Central memory CD8-positive, alpha-beta T cell (primary cell): ENCODE measurements at regions not wholly inside any gene's neighbourhood (a gene's known extent, or its start where the extent isn't known, plus 50 kb on each side); places are given as distances from the start of the nearest gene placed in this dataset.
"Not testable (repeated sequence)": the region's sequence is repeated elsewhere in the genome, so short reads cannot be mapped to it uniquely, and the experiment has no call there.

Source experiments
- ATAC-seq: fragments of 150-1000 bp; cut with Tn5 transposase; replicated peaks from 2 replicates; pipeline ENCODE4 v1.10.0; 2022; ENCODE audit warnings: mild to moderate bottlenecking, moderate FRiP score, moderate number of reproducible peaks; ENCODE audit not compliant: poor library complexity, severe bottlenecking; ENCODE audit errors: extremely low read depth
- DNase-seq, 2 donors: peaks; one replicate each; pipeline ENCODE4 v3.0.0; 2021; ENCODE audit warnings: low spot score in 2 of 2
- H3K27ac Mint-ChIP-seq: one replicate; pipeline ENCODE4 v1.8.0; 2022; ENCODE audit warnings: low read depth, mild to moderate bottlenecking, moderate library complexity, mixed read lengths
- H3K27me3 Mint-ChIP-seq: one replicate; pipeline ENCODE4 v1.8.0; 2022; ENCODE audit warnings: mixed read lengths
- H3K36me3 Mint-ChIP-seq: one replicate; pipeline ENCODE4 v1.8.0; 2022; ENCODE audit warnings: mild to moderate bottlenecking, moderate library complexity, mixed read lengths; ENCODE audit not compliant: insufficient read depth
- H3K4me1 Mint-ChIP-seq: one replicate; pipeline ENCODE4 v1.8.0; 2022; ENCODE audit warnings: mixed read lengths
- H3K4me3 Mint-ChIP-seq: one replicate; pipeline ENCODE4 v1.8.0; 2022; ENCODE audit warnings: mild to moderate bottlenecking, moderate library complexity, mixed read lengths
- H3K9me3 Mint-ChIP-seq: one replicate; pipeline ENCODE4 v1.8.0; 2022; ENCODE audit warnings: mixed read lengths

DNA sequence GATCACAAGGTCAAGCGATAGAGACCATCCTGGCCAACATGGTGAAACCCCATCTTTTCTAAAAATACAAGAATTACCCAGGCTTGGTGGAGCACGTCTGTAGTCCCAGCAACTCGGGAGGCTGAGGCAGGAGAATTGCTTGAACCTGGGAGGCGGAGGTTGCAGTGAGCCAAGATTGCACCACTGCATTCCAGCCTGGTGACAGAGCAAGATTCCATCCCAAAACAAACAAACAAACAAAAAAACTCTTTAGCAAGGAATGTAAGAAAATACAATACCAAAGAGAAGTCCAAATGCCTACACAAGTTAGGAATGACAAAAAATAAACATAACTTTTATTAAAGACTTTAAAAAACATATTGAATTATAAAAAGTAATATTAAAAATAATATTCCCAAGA, 462.3 kb downstream of the C12orf50 start:
- not testable (repeated sequence) for ATAC-seq, H3K4me1 Mint-ChIP-seq, H3K9me3 Mint-ChIP-seq, DNase-seq, H3K27ac Mint-ChIP-seq, H3K27me3 Mint-ChIP-seq, H3K4me3 Mint-ChIP-seq, H3K36me3 Mint-ChIP-seq

GRCh38 chr12:87556985-87557384, 472.2 kb downstream of the C12orf50 start:
- Mint-ChIP-seq H3K27ac (no peak overlapping the region), H3K4me3 (no peak overlapping the region), H3K4me1 (no peaks in the 10 kb centered on the region)

DNA sequence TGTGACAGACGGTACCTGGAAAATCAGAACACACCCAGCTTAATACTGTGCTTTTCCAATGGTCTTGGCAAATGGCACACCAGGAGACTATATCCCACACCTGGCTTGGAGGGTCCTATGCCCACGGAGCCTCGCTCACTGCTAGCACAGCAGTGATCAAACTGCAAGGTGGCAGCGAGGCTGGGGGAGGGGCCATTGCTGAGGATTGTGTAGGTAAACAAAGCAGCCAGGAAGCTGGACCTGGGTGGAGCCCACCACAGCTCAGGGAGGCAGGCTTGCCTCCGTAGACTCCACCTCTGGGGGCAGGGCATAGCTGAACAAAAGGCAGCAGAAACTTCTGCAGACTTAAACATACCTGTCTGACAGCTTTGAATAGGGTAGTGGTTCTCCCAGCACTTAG, 498.0 kb downstream of the C12orf50 start:
- not testable (repeated sequence) for H3K4me1 Mint-ChIP-seq, H3K27me3 Mint-ChIP-seq, DNase-seq, H3K4me3 Mint-ChIP-seq, ATAC-seq, H3K27ac Mint-ChIP-seq, H3K36me3 Mint-ChIP-seq
- H3K9me3 Mint-ChIP-seq, result peaks cover 17% of the 10 kb centered on the region

More at GRCh38 chr12:87556985-87557384, 472.2 kb downstream of the C12orf50 start:
- DNase-seq, result no peak
- H3K36me3 Mint-ChIP-seq, result no peaks in the 10 kb centered on the region
- no peak for ATAC-seq
- H3K27me3 Mint-ChIP-seq, result no peaks in the 10 kb centered on the region
- H3K9me3 Mint-ChIP-seq, result peaks cover 21% of the 10 kb centered on the region

DNA sequence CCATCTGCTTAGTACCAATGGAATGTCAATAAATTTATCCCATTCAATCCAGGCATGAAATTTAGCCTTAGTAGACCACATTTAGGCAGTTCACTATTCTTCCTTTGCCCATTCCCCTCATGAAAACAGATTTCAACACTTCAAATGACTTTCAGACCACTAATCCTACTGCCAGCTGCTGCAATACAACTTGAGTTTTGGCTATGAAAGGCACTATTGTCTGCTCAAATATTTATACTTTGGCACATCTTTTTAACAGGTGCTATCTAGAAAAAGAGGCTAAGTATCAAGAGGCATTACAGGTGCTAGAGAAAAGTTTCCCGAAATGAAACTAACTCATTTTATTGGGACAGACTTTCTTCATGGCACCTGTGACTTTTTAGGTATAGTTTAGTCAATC, 499.8 kb downstream of the C12orf50 start:
- Mint-ChIP-seq H3K4me3 (no peak overlapping the region), H3K27ac (no peak overlapping the region), H3K4me1 (no peaks in the 10 kb centered on the region), H3K9me3 (peaks cover 17% of the 10 kb centered on the region), H3K27me3 (no peaks in the 10 kb centered on the region), H3K36me3 (peaks cover 2% of the 10 kb centered on the region)
- DNase-seq (no peak), ATAC-seq (no peak)

- ATAC-seq (no peak), DNase-seq (no peak)
- peaks cover 17% of the 10 kb centered on the region for H3K9me3 Mint-ChIP-seq
- no peaks in the 10 kb centered on the region for H3K36me3 Mint-ChIP-seq
- no peak overlapping the region for H3K4me3 Mint-ChIP-seq
- no peaks in the 10 kb centered on the region for H3K27me3 Mint-ChIP-seq
- no peaks in the 10 kb centered on the region for H3K4me1 Mint-ChIP-seq
- H3K27ac Mint-ChIP-seq, result no peak overlapping the region
These were observed 508.2 kb downstream of the C12orf50 start for GRCh38 chr12:87520968-87521367.

DNA sequence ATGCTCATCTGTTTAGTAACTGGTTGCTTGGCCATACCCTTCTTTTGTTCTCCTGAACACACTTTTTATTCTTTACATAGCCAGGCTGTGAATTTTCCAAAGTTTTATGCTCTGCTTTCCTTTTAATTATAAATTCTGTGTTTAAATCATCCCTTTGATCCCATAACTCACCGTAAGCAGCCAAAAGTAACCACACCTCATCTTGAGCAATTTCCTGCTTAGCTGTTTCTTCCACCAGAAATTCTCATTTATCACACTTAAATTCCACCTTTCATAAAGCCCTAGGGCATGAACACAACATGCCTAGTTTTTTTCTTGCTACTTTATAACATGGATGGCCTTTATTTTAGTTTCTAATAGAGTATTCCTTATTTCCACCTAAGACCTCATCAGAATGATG, 510.7 kb downstream of the C12orf50 start:
- DNase-seq (no peak), ATAC-seq (no peak)
- Mint-ChIP-seq H3K9me3 (peaks cover 17% of the 10 kb centered on the region), H3K36me3 (no peaks in the 10 kb centered on the region), H3K27me3 (no peaks in the 10 kb centered on the region), H3K4me1 (no peaks in the 10 kb centered on the region), H3K4me3 (no peak overlapping the region), H3K27ac (no peak overlapping the region)

DNA sequence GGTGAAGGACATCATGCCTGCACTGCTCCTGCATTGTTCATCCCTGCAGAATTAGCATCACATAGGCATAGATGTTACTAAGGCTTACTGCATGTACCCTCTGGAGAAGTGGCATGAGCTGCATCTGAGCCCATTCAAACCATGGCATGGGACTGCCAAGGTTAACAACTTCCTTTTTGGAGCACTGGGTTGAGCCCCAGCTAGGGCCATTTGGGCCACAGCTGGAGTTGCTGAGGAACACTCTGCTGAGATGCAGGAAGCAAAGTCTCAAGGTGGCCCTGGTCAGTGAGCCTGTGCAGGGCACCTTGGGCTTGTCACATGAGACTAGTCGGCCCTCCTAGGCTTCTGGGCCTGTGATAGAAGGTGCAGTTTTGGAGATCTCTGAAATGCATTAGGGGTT, 511.2 kb downstream of the C12orf50 start:
- ATAC-seq, result no peak
- Mint-ChIP-seq H3K36me3 (no peaks in the 10 kb centered on the region), H3K4me3 (no peak overlapping the region), H3K9me3 (peaks cover 14% of the 10 kb centered on the region), H3K4me1 (no peaks in the 10 kb centered on the region), H3K27ac (no peak overlapping the region), H3K27me3 (no peaks in the 10 kb centered on the region)
- DNase-seq, result no peak

DNA sequence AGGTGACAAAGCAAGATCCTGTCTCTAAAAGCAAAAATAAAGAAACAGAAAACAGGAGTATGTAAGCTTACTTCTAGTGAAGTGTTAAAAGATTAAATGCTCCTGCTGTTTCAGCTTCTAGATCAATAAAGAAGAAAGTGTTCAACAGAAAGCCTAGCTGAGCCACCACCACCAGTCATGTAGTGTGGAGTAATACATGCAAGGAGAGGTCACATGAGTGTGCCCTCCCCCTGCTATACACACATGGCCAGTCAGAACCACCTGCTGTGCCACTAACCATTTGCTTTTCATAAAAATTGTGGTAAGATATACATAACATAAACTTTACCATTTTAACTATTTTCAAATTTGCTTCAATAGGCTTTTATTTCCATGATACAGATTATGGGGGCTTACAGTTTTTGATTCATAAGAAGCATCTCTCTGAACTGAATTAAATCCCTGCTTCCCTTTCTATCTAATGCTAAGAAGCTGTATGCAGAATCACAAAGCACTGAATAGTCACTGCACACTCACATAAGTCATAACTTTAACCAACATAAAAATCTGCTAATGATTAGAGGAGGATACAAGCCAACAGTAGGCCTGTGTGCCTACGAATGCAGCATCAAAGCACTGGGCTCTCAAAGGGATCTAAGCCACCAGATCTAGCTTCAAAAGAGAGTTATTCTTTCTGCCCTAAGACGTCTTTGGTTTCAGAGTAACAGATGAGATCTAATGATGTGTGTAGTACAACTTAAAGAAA, 515.5 kb downstream of the C12orf50 start:
- H3K9me3 Mint-ChIP-seq, result peaks cover 10% of the 10 kb centered on the region
- H3K4me1 Mint-ChIP-seq, result no peaks in the 10 kb centered on the region
- H3K27ac Mint-ChIP-seq, result no peak overlapping the region
- no peaks in the 10 kb centered on the region for H3K36me3 Mint-ChIP-seq
- no peak for DNase-seq
- no peak overlapping the region for H3K4me3 Mint-ChIP-seq
- ATAC-seq, result no peak
- H3K27me3 Mint-ChIP-seq, result no peaks in the 10 kb centered on the region

GRCh38 chr12:87511371-87511770, 517.8 kb downstream of the C12orf50 start:
- Mint-ChIP-seq H3K36me3 (no peaks in the 10 kb centered on the region), H3K27ac (no peak overlapping the region), H3K4me1 (no peaks in the 10 kb centered on the region), H3K9me3 (peaks cover 11% of the 10 kb centered on the region), H3K4me3 (no peak overlapping the region), H3K27me3 (no peaks in the 10 kb centered on the region)
- DNase-seq (no peak), ATAC-seq (no peak)

DNA sequence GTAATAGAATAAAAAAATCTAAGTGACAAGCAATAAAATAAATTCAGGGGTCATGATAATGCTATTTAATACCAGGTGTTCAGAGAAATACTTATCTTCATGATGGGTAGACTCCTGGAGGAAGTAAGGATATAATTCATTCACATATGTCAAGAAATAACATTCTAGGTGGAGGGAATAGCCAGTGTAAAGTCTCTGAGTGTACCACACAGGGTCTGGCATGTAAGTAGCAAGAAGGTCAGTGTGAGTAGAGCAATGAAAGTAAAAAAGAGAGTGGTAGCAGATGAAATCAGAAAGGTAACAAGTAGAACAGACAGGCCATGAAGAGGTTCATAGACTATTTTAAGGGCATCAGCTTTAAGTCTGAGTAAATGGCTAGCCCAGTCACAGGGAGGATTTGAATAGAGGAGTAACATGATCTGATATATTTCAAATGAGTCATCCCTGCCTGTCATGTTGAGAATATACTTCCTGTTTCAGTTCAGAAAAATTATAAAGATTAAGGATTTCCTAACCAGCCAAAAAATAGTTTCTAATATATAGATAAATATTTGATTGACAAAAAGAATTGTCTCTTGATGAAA, 519.9 kb downstream of the C12orf50 start:
- no peak for DNase-seq
- Mint-ChIP-seq H3K9me3 (peaks cover 17% of the 10 kb centered on the region), H3K4me1 (no peaks in the 10 kb centered on the region), H3K36me3 (no peaks in the 10 kb centered on the region), H3K27ac (no peak overlapping the region), H3K27me3 (no peaks in the 10 kb centered on the region), H3K4me3 (no peak overlapping the region)
- no peak for ATAC-seq

DNA sequence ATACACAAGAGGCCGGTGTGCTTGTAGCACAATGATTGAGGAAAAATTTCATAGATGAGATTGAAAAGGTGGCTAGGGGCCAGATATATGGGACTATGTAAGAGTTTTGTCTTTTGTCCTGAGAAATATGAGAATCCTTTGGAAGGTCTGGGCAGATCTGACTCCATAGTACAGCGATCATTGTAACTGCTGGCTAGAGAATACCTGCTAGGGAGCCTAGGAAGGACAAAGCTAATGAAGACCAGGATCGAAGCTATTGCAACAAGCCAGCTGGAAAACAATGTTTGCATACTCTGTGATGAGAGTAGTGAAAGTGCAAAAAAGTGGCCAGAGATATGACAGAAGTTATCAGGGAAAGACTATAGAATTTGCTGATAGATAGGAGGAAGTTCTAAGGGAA, 537.6 kb downstream of the C12orf50 start:
- DNase-seq, result no peak
- no peaks in the 10 kb centered on the region for H3K27me3 Mint-ChIP-seq
- no peak overlapping the region for H3K4me3 Mint-ChIP-seq
- ATAC-seq, result no peak
- no peak overlapping the region for H3K27ac Mint-ChIP-seq
- peaks cover 13% of the 10 kb centered on the region for H3K9me3 Mint-ChIP-seq
- no peaks in the 10 kb centered on the region for H3K4me1 Mint-ChIP-seq
- H3K36me3 Mint-ChIP-seq, result no peaks in the 10 kb centered on the region

GRCh38 chr12:87491089-87491488, 538.1 kb downstream of the C12orf50 start:
- H3K36me3 Mint-ChIP-seq, result no peaks in the 10 kb centered on the region
- no peak overlapping the region for H3K27ac Mint-ChIP-seq
- H3K9me3 Mint-ChIP-seq, result peaks cover 13% of the 10 kb centered on the region
- H3K27me3 Mint-ChIP-seq, result no peaks in the 10 kb centered on the region
- DNase-seq (no peak), ATAC-seq (no peak)
- H3K4me1 Mint-ChIP-seq, result no peaks in the 10 kb centered on the region
- no peak overlapping the region for H3K4me3 Mint-ChIP-seq

DNA sequence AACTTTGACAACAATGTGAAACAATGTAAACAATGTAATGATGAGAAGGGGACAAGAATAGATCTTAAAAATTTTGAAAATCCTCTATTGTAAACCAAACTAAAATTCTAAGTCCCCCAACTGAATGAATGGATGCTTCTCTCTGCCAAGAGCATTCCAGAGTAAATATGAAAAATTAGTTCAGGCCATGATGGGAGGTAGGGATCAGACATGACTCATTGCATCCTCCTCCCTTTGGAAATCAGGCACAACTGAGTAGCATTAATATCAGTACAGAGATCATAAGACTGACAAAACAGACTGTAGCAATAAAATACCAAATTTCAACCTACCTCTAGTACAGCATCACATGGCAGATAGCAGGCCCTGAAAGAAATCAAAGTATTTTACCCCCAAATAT, 559.9 kb downstream of the C12orf50 start:
- H3K27ac Mint-ChIP-seq, result no peak overlapping the region
- DNase-seq (no peak), ATAC-seq (no peak)
- H3K27me3 Mint-ChIP-seq, result no peaks in the 10 kb centered on the region
- no peak overlapping the region for H3K4me3 Mint-ChIP-seq
- H3K9me3 Mint-ChIP-seq, result peaks cover 17% of the 10 kb centered on the region
- H3K4me1 Mint-ChIP-seq, result no peaks in the 10 kb centered on the region
- no peaks in the 10 kb centered on the region for H3K36me3 Mint-ChIP-seq
